NCI-H2196 treated with DMSO at 0.1 percent for 48 hours (cell line): ENCODE measurements at regions not wholly inside any gene's neighbourhood (a gene's known extent, or its start where the extent isn't known, plus 50 kb on each side); places are given as distances from the start of the nearest gene placed in this dataset.

Experiments used
- DNase-seq: peaks from one replicate; lab custom pipeline; 2025; ENCODE audit not compliant: unreplicated experiment; lab: John Stamatoyannopoulos, UW

DNA sequence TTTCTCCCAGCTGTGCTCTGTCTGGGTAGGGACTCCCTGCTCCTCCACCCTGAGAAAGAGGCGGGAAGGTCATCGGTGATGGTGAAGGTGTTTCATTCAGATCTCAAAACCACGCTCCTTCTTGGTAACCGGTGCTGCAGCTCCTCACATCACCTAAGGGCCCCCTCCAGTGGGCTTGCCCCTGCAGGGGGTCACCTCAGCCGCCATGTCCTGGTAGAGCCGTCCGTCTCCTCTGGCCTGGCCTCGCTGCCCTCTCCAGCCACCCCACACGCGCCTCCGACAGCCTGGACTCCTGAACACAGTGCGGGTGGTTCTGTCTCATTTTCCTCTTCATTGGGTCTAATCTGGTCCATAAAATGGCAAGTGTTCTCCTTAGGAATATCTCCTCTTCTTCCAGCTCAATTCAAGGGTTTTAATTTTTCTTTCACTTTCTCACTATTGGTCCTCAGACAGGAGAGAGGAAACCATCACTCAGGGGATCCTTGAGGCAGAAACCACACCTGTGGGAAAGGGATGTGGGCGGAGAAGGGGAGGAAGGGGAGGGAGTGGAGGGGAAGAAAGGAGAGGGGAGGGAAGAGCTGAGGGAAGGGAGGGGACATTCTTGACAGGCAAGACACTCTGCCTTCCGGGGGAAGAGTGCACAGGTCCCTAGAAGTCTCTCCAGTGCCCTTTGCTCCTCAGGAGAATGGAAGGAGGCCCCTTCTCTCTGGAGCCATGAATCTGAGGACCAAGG, 1338.4 kb downstream of the TBC1D22A start:
- no peak for DNase-seq

DNA sequence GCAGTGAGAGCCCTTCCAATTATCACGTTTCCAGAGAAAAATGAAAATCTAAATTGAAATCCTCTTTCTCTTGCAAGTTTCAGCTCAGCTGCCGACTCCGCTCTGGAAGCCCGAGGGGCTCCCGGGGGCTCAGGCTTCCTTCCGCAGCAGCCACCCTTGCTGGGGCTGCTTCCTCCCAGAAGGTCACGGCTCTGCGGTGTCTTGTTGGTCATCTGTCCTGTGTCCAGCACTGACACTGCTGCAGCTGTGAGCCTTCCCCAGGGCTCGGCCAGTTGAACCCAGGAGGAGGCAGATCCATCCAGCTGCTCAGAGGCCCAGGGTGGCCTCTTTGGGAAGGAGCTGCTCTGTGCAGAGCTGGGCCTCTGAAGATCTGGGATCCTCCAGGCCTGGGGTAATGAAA, 1337.2 kb downstream of the TBC1D22A start:
- no peak for DNase-seq

DNA sequence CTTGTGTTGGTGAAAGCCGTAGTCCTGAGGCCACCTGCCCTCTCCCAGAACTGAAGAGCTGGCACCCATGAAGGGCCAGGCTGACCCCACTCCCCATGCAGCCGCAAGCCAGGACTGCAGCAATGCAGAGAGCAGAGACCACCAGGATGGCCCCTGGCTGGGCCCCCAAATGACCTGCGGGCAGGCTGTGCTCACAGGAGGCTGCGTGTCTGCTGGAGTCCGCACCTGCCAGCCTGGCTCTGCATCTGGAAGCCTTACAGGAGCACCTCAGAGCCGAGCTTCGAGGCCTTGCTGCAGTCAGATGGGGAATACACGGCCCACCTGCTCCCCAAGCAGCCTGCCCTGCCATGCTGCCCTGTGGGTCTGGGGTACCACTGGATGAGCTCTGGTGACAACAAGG, 1336.8 kb downstream of the TBC1D22A start:
- DNase-seq: no peak

DNA sequence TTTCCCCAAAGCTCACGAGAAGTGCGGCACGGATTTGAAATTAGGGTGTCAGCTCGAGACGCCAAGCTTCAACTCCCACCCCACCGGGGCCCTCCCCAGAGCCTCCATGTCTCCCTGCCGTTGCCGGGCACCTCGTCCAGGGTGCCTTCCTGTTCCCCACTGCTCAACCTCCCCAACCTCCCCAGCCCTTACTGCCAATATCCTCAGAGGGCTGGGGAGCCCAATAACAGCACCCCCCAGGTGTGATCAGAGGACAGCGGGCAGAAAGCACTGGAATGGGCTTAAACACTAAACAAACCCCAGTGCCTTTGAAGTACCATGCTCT, 1336.4 kb downstream of the TBC1D22A start:
- no peak for DNase-seq

DNA sequence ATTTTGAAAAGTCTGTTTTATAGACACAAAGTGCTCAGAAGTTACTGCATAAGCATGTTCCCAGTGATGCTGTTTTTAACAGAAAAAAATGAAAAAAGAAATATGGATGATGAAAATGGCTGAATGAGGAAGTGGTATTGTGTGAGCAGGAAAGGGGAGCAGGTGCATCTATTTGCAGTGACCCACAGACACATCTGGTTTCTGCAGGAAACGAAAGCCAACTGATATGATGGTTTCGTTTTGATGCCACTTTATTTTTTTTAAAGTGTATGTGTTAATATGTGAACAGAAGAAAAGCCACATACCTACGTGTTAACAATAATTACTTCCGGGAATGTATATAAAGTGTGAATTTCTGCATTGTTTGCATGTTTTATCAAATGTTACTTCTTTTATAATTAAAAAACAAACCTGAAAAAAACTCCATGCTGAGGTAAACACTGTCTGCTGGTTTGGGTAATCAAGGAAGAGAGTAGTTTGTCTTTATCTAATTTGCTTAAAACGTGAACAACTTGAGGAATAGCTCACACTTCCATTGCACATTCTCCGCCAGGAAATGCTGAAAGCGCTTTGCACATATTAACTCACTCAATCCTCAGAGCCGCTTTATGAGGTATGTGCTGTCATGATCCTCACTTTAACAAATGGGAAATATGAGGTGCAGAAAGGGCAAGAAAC, 1335.9 kb downstream of the TBC1D22A start:
- DNase-seq: no peak

DNA sequence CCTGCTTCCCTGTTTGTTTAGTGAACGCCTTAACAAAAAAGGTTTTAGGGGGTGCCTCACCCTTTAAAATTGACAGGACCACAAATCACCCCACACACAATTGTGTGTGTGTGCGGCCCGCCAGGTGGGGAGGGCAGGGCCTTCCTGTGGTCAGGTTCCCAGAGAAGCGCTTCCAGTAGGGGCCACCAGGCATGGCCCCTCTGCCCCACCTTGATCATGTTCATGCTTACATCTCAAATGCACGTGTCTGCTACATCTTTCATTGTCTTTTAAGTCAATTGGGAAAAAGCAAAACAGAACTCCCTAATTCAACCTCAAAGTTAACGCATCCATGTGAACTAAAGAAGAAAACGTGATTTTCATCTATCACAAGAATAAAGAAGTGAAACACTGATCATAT, 1335.3 kb downstream of the TBC1D22A start:
- DNase-seq: no peak

- DNase-seq: no peak
These were observed 1334.6 kb downstream of the TBC1D22A start for GRCh38 chr22:48096851-48097665.

GRCh38 chr22:48096411-48096810, 1334.0 kb downstream of the TBC1D22A start:
- DNase-seq: no peak

DNA sequence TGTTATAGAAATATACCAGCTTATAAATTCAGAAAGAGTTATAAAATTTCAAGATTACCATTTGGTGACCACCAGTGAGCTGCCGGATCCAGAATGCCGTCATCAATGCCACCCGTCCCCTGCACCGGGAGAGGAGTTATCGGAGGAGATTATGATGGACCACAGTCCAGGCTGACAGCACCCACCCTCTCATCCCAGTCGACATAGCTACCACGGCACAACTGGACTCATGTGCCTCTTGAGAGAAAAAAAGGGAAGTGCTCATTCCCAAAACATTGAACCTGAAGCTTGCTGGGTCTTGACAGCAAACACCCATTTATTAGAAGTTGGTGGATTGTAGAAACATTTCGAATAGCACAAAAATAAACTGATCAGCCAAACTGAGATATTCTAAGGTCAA, 1331.5 kb downstream of the TBC1D22A start:
- no peak for DNase-seq

DNA sequence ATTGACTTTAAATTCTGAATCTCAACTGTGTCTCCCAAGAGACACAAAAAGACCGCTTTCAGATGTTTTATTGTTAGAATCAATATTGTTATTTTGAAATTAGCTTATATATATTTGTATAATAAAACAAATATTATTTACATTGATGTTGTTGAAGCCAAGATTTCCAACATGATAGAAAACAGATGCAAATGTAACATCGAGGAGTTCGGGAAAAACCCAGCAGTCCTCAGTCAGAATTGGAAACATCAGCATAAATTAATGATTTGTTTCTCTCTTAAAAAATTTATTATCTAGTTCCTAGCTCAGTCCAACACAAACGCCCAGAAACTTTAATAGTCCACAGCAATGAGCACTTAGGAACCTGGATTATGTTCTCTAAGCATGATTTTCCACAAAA, 1330.4 kb downstream of the TBC1D22A start:
- DNase-seq: no peak

GRCh38 chr22:48091656-48092223, 1329.3 kb downstream of the TBC1D22A start:
- no peak for DNase-seq

DNA sequence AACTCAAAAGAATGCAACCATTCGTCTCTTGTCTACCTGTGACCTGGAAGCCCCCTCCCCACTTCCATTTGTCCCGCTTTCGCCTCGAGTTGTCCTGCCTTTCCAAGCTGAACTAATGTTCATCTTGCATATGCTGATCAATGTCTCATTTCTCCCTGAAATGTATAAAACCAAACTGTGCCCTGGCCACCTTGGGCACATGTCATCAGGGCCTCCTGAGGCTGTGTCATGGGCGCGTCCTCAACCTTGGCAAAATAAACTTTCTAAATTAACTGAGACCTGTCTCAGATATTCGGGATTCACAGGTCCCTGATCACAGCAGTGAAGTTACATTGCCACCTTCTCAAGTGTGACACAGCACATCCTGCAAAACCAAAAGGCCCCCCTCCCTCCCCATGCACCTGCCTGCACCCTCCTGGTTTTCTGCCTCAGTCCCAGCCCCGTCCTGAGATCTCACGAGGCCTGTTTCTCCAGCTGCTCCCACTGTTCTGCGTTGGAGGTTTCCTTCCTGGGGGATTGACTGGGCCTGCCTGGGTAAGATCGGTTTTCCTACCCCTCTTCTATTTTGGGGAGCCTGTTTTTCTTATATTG, 1328.7 kb downstream of the TBC1D22A start:
- no peak for DNase-seq

DNA sequence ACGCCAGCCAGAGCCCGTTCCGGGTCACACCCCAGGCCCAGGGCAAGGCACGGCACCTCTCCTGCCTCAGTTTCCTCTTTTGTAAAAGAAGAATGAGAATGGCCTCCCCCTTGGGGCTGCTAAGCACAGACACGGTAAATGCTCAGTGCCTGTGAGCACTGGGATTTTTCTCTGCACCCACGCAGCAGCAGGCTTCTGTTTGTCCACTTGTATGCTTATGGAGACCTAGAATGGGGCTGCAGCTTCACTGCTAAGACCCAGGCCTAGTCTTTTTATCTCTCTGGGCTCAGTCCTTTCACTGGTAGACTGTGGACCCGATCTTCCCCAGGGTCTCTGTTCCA, 1327.9 kb downstream of the TBC1D22A start:
- DNase-seq: no peak

- no peak for DNase-seq
These were observed 1327.3 kb downstream of the TBC1D22A start for GRCh38 chr22:48089601-48090331.

- DNase-seq: no peak
These were observed 1326.6 kb downstream of the TBC1D22A start for GRCh38 chr22:48088926-48089536.

DNA sequence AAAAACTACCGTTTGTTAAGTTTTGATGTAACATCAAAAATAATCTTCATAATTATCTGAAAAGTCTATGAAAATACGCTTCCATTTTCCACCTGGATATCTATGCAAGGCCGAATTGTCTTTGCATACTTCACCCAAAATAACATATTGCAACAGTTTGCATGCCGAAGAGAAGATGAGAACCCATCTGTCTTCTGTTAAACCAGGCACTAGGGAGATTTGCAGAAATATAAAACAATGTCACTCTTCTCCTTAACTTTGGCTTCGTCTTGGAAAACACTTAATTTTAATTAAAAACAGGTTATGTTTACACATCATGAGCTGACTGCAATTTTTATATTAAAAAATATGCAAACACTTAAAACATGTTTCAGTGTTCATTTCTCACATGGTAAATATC, 1325.8 kb downstream of the TBC1D22A start:
- no peak for DNase-seq

GRCh38 chr22:48085901-48086645, 1323.6 kb downstream of the TBC1D22A start:
- no peak for DNase-seq

DNA sequence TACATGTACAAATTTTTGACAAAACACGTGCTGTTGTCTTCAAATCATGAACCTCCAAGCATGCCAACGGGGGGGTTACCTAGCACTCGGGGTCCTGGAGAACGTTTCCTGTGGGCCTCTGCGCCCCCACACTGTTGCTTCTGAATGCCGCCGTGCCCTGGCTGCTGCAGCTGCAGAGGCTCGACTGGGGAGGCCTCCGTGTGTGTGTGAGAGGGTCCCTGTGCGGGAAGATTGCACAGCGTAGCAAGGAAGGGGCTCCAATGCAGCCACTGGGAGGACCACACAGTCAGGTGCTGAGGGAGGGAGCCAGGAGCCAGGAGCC, 1322.2 kb downstream of the TBC1D22A start:
- DNase-seq: no peak

GRCh38 chr22:48084041-48084728, 1321.7 kb downstream of the TBC1D22A start:
- DNase-seq: no peak
